Glomerular visceral epithelial cell (primary cell): ENCODE measurements at regions not wholly inside any gene's neighbourhood (a gene's known extent, or its start where the extent isn't known, plus 50 kb on each side); places are given as distances from the start of the nearest gene placed in this dataset.
"Not testable (repeated sequence)": the region's sequence is repeated elsewhere in the genome, so short reads cannot be mapped to it uniquely, and the experiment has no call there.

Experiments used
- DNase-seq: peaks from one replicate; pipeline ENCODE4 v3.0.0-alpha.2; 2016; ENCODE audit errors: extremely low spot score

- no peak for DNase-seq
Observed at GRCh38 chr2:129805899-129806298, 173.6 kb upstream of the RAB6C start.

GRCh38 chr2:129806317-129806716, 173.1 kb upstream of the RAB6C start:
- no peak for DNase-seq

- DNase-seq = no peak
Observed at GRCh38 chr2:129806990-129807389, 172.5 kb upstream of the RAB6C start.

GRCh38 chr2:129807642-129808338, 171.7 kb upstream of the RAB6C start:
- not testable (repeated sequence) for DNase-seq

- no peak for DNase-seq
Observed at GRCh38 chr2:129810521-129810920, 168.9 kb upstream of the RAB6C start.

- DNase-seq = no peak
Observed at GRCh38 chr2:129812071-129812470, 167.4 kb upstream of the RAB6C start.

- DNase-seq = no peak
Observed at GRCh38 chr2:129812654-129813053, 166.8 kb upstream of the RAB6C start.

GRCh38 chr2:129813404-129813803, 166.1 kb upstream of the RAB6C start:
- DNase-seq = no peak

GRCh38 chr2:129816813-129817574, 162.5 kb upstream of the RAB6C start:
- no peak for DNase-seq

GRCh38 chr2:129819855-129820254, 159.6 kb upstream of the RAB6C start:
- DNase-seq = no peak

GRCh38 chr2:129820908-129821307, 158.6 kb upstream of the RAB6C start:
- no peak for DNase-seq

GRCh38 chr2:129821445-129821844, 158.0 kb upstream of the RAB6C start:
- DNase-seq = no peak

- no peak for DNase-seq
Observed at GRCh38 chr2:129823044-129823443, 156.4 kb upstream of the RAB6C start.

GRCh38 chr2:129827311-129828090, 152.0 kb upstream of the RAB6C start:
- DNase-seq = no peak

GRCh38 chr2:129828792-129829191, 150.7 kb upstream of the RAB6C start:
- no peak for DNase-seq

GRCh38 chr2:129829588-129829987, 149.9 kb upstream of the RAB6C start:
- DNase-seq = no peak

- DNase-seq = no peak
Observed at GRCh38 chr2:129831018-129831417, 148.4 kb upstream of the RAB6C start.

GRCh38 chr2:129833465-129833864, 146.0 kb upstream of the RAB6C start:
- not testable (repeated sequence) for DNase-seq

- DNase-seq = no peak
Observed at GRCh38 chr2:129847043-129847442, 132.4 kb upstream of the RAB6C start.

- DNase-seq = peak; percentile 65
Observed at GRCh38 chr2:129849559-129850160, 129.8 kb upstream of the RAB6C start.

- DNase-seq = no peak
Observed at GRCh38 chr2:129857200-129857599, 122.3 kb upstream of the RAB6C start.

- no peak for DNase-seq
Observed at GRCh38 chr2:129859175-129859574, 120.3 kb upstream of the RAB6C start.
